Neuronal stem cell (in vitro differentiated cells): ENCODE measurements at regions not wholly inside any gene's neighbourhood (a gene's known extent, or its start where the extent isn't known, plus 50 kb on each side); places are given as distances from the start of the nearest gene placed in this dataset.

ENCODE experiments used
- DNase-seq: peaks from one replicate; pipeline ENCODE4 v3.0.0-alpha.2; 2013; ENCODE audit warnings: low spot score
- H2AFZ ChIP-seq: one replicate; pipeline ENCODE4 v1.6.1; 2013; ENCODE audit warnings: mild to moderate bottlenecking, low read length, inconsistent platforms
- H2AK5ac ChIP-seq: 2 replicates; pipeline ENCODE4 v1.6.1; 2013; ENCODE audit warnings: low read depth, mild to moderate bottlenecking, inconsistent platforms, low read length, moderate library complexity, mixed read lengths
- H2BK120ac ChIP-seq: 2 replicates; pipeline ENCODE4 v1.6.1; 2013; ENCODE audit warnings: low read depth, mild to moderate bottlenecking, inconsistent platforms, low read length, moderate library complexity, mixed read lengths
- H2BK12ac ChIP-seq: one replicate; pipeline ENCODE4 v1.6.1; 2013; ENCODE audit warnings: low read length, inconsistent platforms
- H2BK15ac ChIP-seq: 2 replicates; pipeline ENCODE4 v1.6.1; 2013; ENCODE audit warnings: mild to moderate bottlenecking, low read length, inconsistent platforms, mixed read lengths
- H2BK5ac ChIP-seq: one replicate; pipeline ENCODE4 v1.6.1; 2013; ENCODE audit warnings: inconsistent platforms, mild to moderate bottlenecking, low read length, moderate library complexity
- H3K14ac ChIP-seq: one replicate; pipeline ENCODE4 v1.6.1; 2013; ENCODE audit warnings: low read length, inconsistent platforms
- H3K18ac ChIP-seq: 2 replicates; pipeline ENCODE4 v1.6.1; 2013; ENCODE audit warnings: low read length, inconsistent platforms
- H3K23ac ChIP-seq: 2 replicates; pipeline ENCODE4 v1.6.1; 2013; ENCODE audit warnings: low read depth, mild to moderate bottlenecking, mixed read lengths, low read length, inconsistent platforms; ENCODE audit not compliant: poor library complexity
- H3K27ac ChIP-seq: replicated peaks from 3 replicates; pipeline ENCODE4 v1.5.1; 2013; ENCODE audit warnings: low read length, inconsistent platforms
- H3K27me3 ChIP-seq, 3 experiments: 2 replicates each; pipeline ENCODE4 v1.6.1; 2013; ENCODE audit warnings: low read length in 3 of 3, mild to moderate bottlenecking in 2 of 3, inconsistent platforms in 1 of 3, low read depth in 1 of 3, mixed read lengths in 1 of 3, moderate library complexity in 1 of 3; ENCODE audit not compliant: control insufficient read depth in 3 of 3, insufficient read depth in 3 of 3
- H3K36me3 ChIP-seq, 2 donors: replicated peaks in 1 of 2; 2 replicates each; pipeline ENCODE4 v1.6.1; 2013; ENCODE audit warnings: low read length in 2 of 2; ENCODE audit not compliant: control insufficient read depth in 2 of 2, insufficient read depth in 2 of 2
- H3K4ac ChIP-seq: 2 replicates; pipeline ENCODE4 v1.6.1; 2013; ENCODE audit warnings: inconsistent platforms, mild to moderate bottlenecking, low read length, moderate library complexity
- H3K4me1 ChIP-seq, 2 donors: 1 replicate in 1 of 2; 2 replicates in 1 of 2; pipeline ENCODE4 v1.6.1; 2013; ENCODE audit warnings: low read length in 2 of 2, low read depth in 1 of 2; ENCODE audit not compliant: control insufficient read depth in 2 of 2, insufficient read depth in 1 of 2
- H3K4me2 ChIP-seq: one replicate; pipeline ENCODE4 v1.6.1; 2013; ENCODE audit warnings: mild to moderate bottlenecking, low read length, inconsistent platforms; ENCODE audit not compliant: insufficient read depth, poor library complexity, severe bottlenecking
- H3K4me3 ChIP-seq, 2 donors: 2 replicates each; pipeline ENCODE4 v1.5.1; 2013; ENCODE audit warnings: low read length in 2 of 2, mild to moderate bottlenecking in 2 of 2, inconsistent platforms in 1 of 2, moderate library complexity in 1 of 2
- H3K79me1 ChIP-seq: one replicate; pipeline ENCODE4 v1.6.1; 2013; ENCODE audit warnings: low read depth, mild to moderate bottlenecking, inconsistent platforms, low read length, moderate library complexity
- H3K9ac ChIP-seq: one replicate; pipeline ENCODE4 v1.6.1; 2013; ENCODE audit warnings: mild to moderate bottlenecking, low read depth, low read length, inconsistent platforms; ENCODE audit not compliant: poor library complexity
- H3K9me3 ChIP-seq, 2 donors: replicated peaks in 1 of 2; 2 replicates each; pipeline versions ENCODE3 to v1.6.1; 2013; ENCODE audit warnings: low read length in 2 of 2, mild to moderate bottlenecking in 2 of 2, inconsistent platforms in 1 of 2, low read depth in 1 of 2, mixed read lengths in 1 of 2, moderate library complexity in 1 of 2; ENCODE audit not compliant: control insufficient read depth in 2 of 2, insufficient read depth in 1 of 2
- H4K8ac ChIP-seq: one replicate; pipeline ENCODE4 v1.6.1; 2013; ENCODE audit warnings: low read depth, mild to moderate bottlenecking, inconsistent platforms, low read length, moderate library complexity
- H4K91ac ChIP-seq: one replicate; pipeline ENCODE4 v1.6.1; 2013; ENCODE audit warnings: low read length, low read depth, mild to moderate bottlenecking, inconsistent platforms; ENCODE audit not compliant: poor library complexity
- whole genome bisulfite sequencing, 2 donors: extraction: QIAGEN DNeasy Blood & Tissue Kit; methylation state at CpG; one replicate each; pipeline ENCODE4 v1.1.7; 2013; ENCODE audit warnings: missing lambda C conversion rate in 2 of 2, mixed read lengths in 1 of 2; ENCODE audit not compliant: insufficient read length in 2 of 2, insufficient replicate concordance in 1 of 2; ENCODE audit errors: extremely low coverage in 2 of 2; 5-methylcytosine and 5-hydroxymethylcytosine counted together

DNA sequence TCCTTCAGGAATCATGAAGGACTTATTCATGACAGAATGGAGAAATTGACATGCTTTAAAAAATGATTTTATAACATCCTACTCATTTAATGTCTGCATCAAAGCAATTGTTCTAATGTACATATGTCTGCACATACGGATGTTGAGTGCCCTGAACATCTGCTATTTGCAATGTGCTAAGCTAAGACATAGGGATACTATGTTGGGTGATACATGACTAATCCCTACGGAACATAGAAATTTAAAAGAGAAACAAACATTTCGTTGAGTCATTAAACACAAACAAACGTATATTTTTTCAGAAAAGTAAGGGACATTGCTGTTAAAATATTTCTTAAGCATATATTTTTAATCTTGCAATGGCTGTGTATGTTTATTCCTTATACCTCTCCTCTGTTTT lies 686.5 kb upstream of the ADAMTS16 start:
- no CpG with 5 or more reads among the region's 4 CpGs for WGBS, 2 donors

GRCh38 chr5:4479426-4479825 lies 660.7 kb upstream of the ADAMTS16 start:
- no peaks in the 10 kb centered on the region for H3K4me1 ChIP-seq
- no peak overlapping the region for H3K4ac ChIP-seq
- H2AFZ ChIP-seq, result no peak overlapping the region
- H3K4me3 ChIP-seq, result no peak overlapping the region
- no peak overlapping the region for H2AK5ac ChIP-seq
- no peak overlapping the region for H3K14ac ChIP-seq
- H2BK120ac ChIP-seq, result no peak overlapping the region
- H3K79me1 ChIP-seq, result no peaks in the 10 kb centered on the region
- no peak overlapping the region for H2BK15ac ChIP-seq
- peaks cover 0 to 2% of the 10 kb centered on the region in 2 donors for H3K9me3 ChIP-seq
- WGBS, 2 donors, result no CpG with 5 or more reads among the region's 3 CpGs
- no peak overlapping the region for H3K27ac ChIP-seq
- no peak overlapping the region for H3K4me2 ChIP-seq
- H2BK5ac ChIP-seq, result no peak overlapping the region
- H3K9ac ChIP-seq, result no peak overlapping the region
- DNase-seq, result no peak
- H4K8ac ChIP-seq, result no peak overlapping the region
- H3K18ac ChIP-seq, result no peak overlapping the region
- no peak overlapping the region for H3K23ac ChIP-seq
- H3K36me3 ChIP-seq, result no peaks in the 10 kb centered on the region
- H2BK12ac ChIP-seq, result no peak overlapping the region
- H3K27me3 ChIP-seq, result no peaks in the 10 kb centered on the region
- H4K91ac ChIP-seq, result no peak overlapping the region

More for the DNA sequence above, 686.5 kb upstream of the ADAMTS16 start:
- no peaks in the 10 kb centered on the region for H3K79me1 ChIP-seq
- no peak overlapping the region for H3K27ac ChIP-seq
- no peak overlapping the region for H3K23ac ChIP-seq
- H3K4ac ChIP-seq, result no peak overlapping the region
- no peak overlapping the region for H2AFZ ChIP-seq
- no peaks in the 10 kb centered on the region for H3K27me3 ChIP-seq
- no peak overlapping the region for H3K4me2 ChIP-seq
- H3K9me3 ChIP-seq, result no peaks in the 10 kb centered on the region
- no peak overlapping the region for H3K14ac ChIP-seq
- H3K4me1 ChIP-seq, result no peaks in the 10 kb centered on the region
- no peak overlapping the region for H3K9ac ChIP-seq
- H2BK120ac ChIP-seq, result no peak overlapping the region
- no peak overlapping the region for H3K18ac ChIP-seq
- no peak overlapping the region for H4K8ac ChIP-seq
- H3K36me3 ChIP-seq, result no peaks in the 10 kb centered on the region
- H2BK15ac ChIP-seq, result no peak overlapping the region
- no peak overlapping the region for H3K4me3 ChIP-seq
- no peak overlapping the region for H2AK5ac ChIP-seq
- DNase-seq, result no peak
- no peak overlapping the region for H2BK12ac ChIP-seq
- H2BK5ac ChIP-seq, result no peak overlapping the region
- no peak overlapping the region for H4K91ac ChIP-seq

DNA sequence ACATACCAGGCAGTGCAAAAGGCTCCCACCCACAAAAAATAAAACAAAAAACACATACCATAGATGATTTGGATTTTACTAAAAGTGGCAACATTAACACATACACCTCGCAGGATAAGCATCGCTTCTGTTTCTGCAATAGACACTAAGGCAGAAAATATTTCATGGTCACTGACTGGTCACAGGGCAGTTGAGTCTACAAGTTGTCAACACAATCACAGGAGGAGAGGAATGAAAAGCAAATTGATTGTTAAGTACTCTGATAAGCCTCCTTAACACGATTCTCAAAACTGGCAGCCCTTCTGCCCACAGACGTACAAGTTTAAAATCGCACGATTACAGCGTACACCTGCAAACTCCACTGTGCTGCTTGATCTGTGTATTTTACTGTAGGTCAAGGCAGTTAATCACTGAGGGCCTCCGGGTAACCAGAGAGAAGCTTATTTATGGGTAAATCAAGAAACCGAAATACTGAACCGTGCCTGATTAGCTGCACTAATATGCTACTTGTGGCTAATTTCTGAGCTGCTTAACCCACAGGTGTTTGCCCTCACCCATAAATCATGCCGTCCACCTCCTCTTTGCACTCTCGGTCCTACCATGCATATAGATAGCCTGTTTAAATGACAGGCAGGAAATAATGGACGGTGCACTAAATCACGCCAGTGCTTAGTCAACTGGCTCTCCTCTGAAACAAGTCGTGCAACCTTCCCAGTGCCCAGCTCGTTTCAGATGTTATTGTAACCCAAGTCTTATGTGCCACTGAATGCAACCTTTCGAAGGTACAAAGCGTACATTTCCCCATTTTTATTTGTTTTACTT lies 659.4 kb upstream of the ADAMTS16 start:
- no peak overlapping the region for H3K23ac ChIP-seq
- H4K91ac ChIP-seq, result no peak overlapping the region
- no peaks in the 10 kb centered on the region for H3K27me3 ChIP-seq
- no peak overlapping the region for H3K9ac ChIP-seq
- no peak overlapping the region for H2BK12ac ChIP-seq
- no peak overlapping the region for H2AK5ac ChIP-seq
- H3K4me1 ChIP-seq, result no peaks in the 10 kb centered on the region
- no peak overlapping the region for H3K4me3 ChIP-seq
- H4K8ac ChIP-seq, result no peak overlapping the region
- H3K18ac ChIP-seq, result no peak overlapping the region
- H3K79me1 ChIP-seq, result no peaks in the 10 kb centered on the region
- no peak overlapping the region for H3K14ac ChIP-seq
- no peak overlapping the region for H2AFZ ChIP-seq
- DNase-seq, result no peak
- no peaks in the 10 kb centered on the region for H3K36me3 ChIP-seq
- no peak overlapping the region for H2BK5ac ChIP-seq
- peaks cover 0 to 2% of the 10 kb centered on the region in 2 donors for H3K9me3 ChIP-seq
- no peak overlapping the region for H3K27ac ChIP-seq
- WGBS, 2 donors, result no CpG with 5 or more reads among the region's 18 CpGs
- H3K4ac ChIP-seq, result no peak overlapping the region
- H2BK15ac ChIP-seq, result no peak overlapping the region
- no peak overlapping the region for H2BK120ac ChIP-seq
- no peak overlapping the region for H3K4me2 ChIP-seq

DNA sequence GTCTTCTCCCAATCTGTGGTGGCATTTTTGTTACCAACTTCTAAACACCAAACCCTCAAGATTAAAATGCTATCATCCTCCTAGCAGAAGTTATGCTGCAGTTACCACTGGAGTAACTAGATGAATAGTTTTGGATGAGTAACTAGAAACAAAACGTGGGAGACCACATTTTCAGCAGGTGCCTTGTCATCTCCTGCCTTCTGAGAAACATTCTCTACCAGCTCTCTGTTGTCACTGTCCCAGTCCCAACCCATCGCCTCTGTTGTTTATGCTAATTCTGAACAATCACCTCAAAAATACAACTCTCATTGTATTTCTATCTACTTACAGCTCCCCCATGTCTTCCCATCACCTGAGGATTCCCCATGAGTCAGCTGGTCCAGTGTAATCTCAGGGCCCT lies 652.5 kb upstream of the ADAMTS16 start:
- no peak overlapping the region for H3K23ac ChIP-seq

More for the DNA sequence above, 652.5 kb upstream of the ADAMTS16 start:
- Histone ChIP-seq H3K4me3 (no peak overlapping the region), H3K14ac (no peak overlapping the region), H4K91ac (no peak overlapping the region), H3K9me3 (no peaks in the 10 kb centered on the region), H3K4me2 (no peak overlapping the region), H3K27me3 (no peaks in the 10 kb centered on the region), H3K4ac (no peak overlapping the region), H2AFZ (no peak overlapping the region), H4K8ac (no peak overlapping the region), H2BK5ac (no peak overlapping the region), H2BK12ac (no peak overlapping the region), H3K18ac (no peak overlapping the region), H3K9ac (no peak overlapping the region), H3K27ac (no peak overlapping the region), H2AK5ac (no peak overlapping the region), H3K4me1 (no peaks in the 10 kb centered on the region), H2BK120ac (no peak overlapping the region), H3K79me1 (no peaks in the 10 kb centered on the region), H3K36me3 (no peaks in the 10 kb centered on the region), H2BK15ac (no peak overlapping the region)
- no peak for DNase-seq
- WGBS, 2 donors, result no CpG with 5 or more reads among the region's 2 CpGs
